GM23338 (cell line): ENCODE measurements at regions not wholly inside any gene's neighbourhood (a gene's known extent, or its start where the extent isn't known, plus 50 kb on each side); places are given as distances from the start of the nearest gene placed in this dataset.

Experiments
- ATAC-seq: fragments of 200-7000 bp; cut with Tn5 transposase; 3 replicates; pipeline ENCODE4 v1.9.1; 2020
- DNase-seq: peaks from one replicate; pipeline ENCODE4 v3.0.0-alpha.2; 2015; ENCODE audit warnings: low spot score
- H2AFZ ChIP-seq: fragments of 200-600 bp; sonication (generic); 2 replicates; pipeline ENCODE4 v1.8.0; 2016; ENCODE audit warnings: antibody characterized with exemption, mild to moderate bottlenecking, moderate library complexity
- H3F3A ChIP-seq: fragments of 200-600 bp; sonication (generic); replicated peaks from 2 replicates; pipeline ENCODE4 v1.8.0; 2017; ENCODE audit warnings: antibody characterized with exemption, mixed run types, low read depth
- H3K27ac ChIP-seq: fragments of 200-600 bp; sonication (generic); 2 replicates; pipeline ENCODE4 v1.6.1; 2016; ENCODE audit warnings: low read depth
- H3K27me3 ChIP-seq: fragments of 200-600 bp; sonication (generic); 2 replicates; pipeline ENCODE4 v1.8.0; 2016; ENCODE audit warnings: mild to moderate bottlenecking, mixed run types, moderate library complexity; ENCODE audit not compliant: insufficient read depth
- H3K36me3 ChIP-seq: fragments of 200-600 bp; sonication (generic); 2 replicates; pipeline ENCODE4 v1.8.0; 2016; ENCODE audit warnings: mild to moderate bottlenecking; ENCODE audit not compliant: insufficient read depth
- H3K4me1 ChIP-seq: fragments of 200-600 bp; sonication (generic); 2 replicates; pipeline ENCODE4 v1.8.0; 2016; ENCODE audit warnings: mild to moderate bottlenecking, moderate library complexity; ENCODE audit not compliant: insufficient read depth
- H3K4me2 ChIP-seq: fragments of 200-600 bp; sonication (generic); 2 replicates; pipeline ENCODE4 v1.7.1; 2017; ENCODE audit warnings: mixed run types
- H3K4me3 ChIP-seq: fragments of 200-600 bp; sonication (generic); 2 replicates; pipeline ENCODE4 v1.6.1; 2016; ENCODE audit warnings: mixed run types
- H3K79me2 ChIP-seq: fragments of 200-600 bp; sonication (generic); replicated peaks from 2 replicates; pipeline ENCODE4 v1.8.0; 2017; ENCODE audit warnings: mild to moderate bottlenecking; ENCODE audit not compliant: insufficient read depth
- H3K9me2 ChIP-seq: fragments of 200-600 bp; sonication (generic); 2 replicates; pipeline ENCODE4 v1.8.0; 2017; ENCODE audit not compliant: insufficient read depth
- H4K20me1 ChIP-seq: fragments of 200-600 bp; sonication (generic); replicated peaks from 2 replicates; pipeline ENCODE4 v1.8.0; 2017; ENCODE audit warnings: mild to moderate bottlenecking; ENCODE audit not compliant: insufficient read depth
- H3K27ac Mint-ChIP-seq: 2 replicates; pipeline ENCODE4 v1.8.0; 2020; ENCODE audit warnings: inconsistent platforms, mild to moderate bottlenecking, moderate library complexity, mixed read lengths
- H3K27me3 Mint-ChIP-seq: 3 replicates; pipeline ENCODE4 v1.8.0; 2022; ENCODE audit warnings: low read depth, mild to moderate bottlenecking, moderate library complexity, mixed read lengths, inconsistent platforms; ENCODE audit not compliant: insufficient read depth, poor library complexity
- H3K36me3 Mint-ChIP-seq: 3 replicates; pipeline ENCODE4 v1.8.0; 2021; ENCODE audit warnings: low read depth, mild to moderate bottlenecking, inconsistent platforms, moderate library complexity, mixed read lengths
- H3K4me1 Mint-ChIP-seq: 3 replicates; pipeline ENCODE4 v1.8.0; 2020; ENCODE audit warnings: mild to moderate bottlenecking, inconsistent platforms, mixed read lengths
- H3K4me3 Mint-ChIP-seq: 3 replicates; pipeline ENCODE4 v1.8.0; 2021; ENCODE audit warnings: moderate library complexity, mild to moderate bottlenecking, inconsistent platforms, mixed read lengths
- H3K9me3 Mint-ChIP-seq: 3 replicates; pipeline ENCODE4 v1.8.0; 2020; ENCODE audit warnings: moderate library complexity, mild to moderate bottlenecking, inconsistent platforms, mixed read lengths
- CREB1 ChIP-seq: fragments of 250-450 bp; sonication (Bioruptor Pico); IDR thresholded peaks from 2 replicates; pipeline ENCODE4 v1.5.0; 2020; ENCODE audit warnings: low read depth, mild to moderate bottlenecking, moderate library complexity
- EZH2 ChIP-seq: fragments of 200-600 bp; sonication (generic); IDR thresholded peaks from one replicate; pipeline ENCODE4 v1.8.0; 2017; ENCODE audit warnings: antibody characterized with exemption, mild to moderate bottlenecking, low read depth; ENCODE audit not compliant: unreplicated experiment
- EZH2phosphoT487 ChIP-seq: fragments of 200-600 bp; sonication (generic); IDR thresholded peaks from one replicate; pipeline ENCODE4 v1.8.1; 2018; ENCODE audit warnings: antibody characterized with exemption; ENCODE audit not compliant: unreplicated experiment
- JUNB ChIP-seq: IDR thresholded peaks from one replicate; pipeline ENCODE4 v1.6.1; 2016; ENCODE audit warnings: antibody characterized with exemption; ENCODE audit not compliant: unreplicated experiment
- NANOG ChIP-seq: IDR thresholded peaks from 2 replicates; pipeline ENCODE4 v1.6.1; 2016; ENCODE audit warnings: antibody characterized with exemption, borderline replicate concordance
- POLR2AphosphoS5 ChIP-seq: IDR thresholded peaks from 2 replicates; pipeline ENCODE4 v1.6.1; 2016; ENCODE audit warnings: antibody characterized with exemption, low read depth
- REST ChIP-seq: IDR thresholded peaks from one replicate; pipeline ENCODE4 v1.6.1; 2018; ENCODE audit warnings: antibody characterized with exemption; ENCODE audit not compliant: unreplicated experiment
- STAT1 ChIP-seq: IDR thresholded peaks from one replicate; pipeline ENCODE4 v1.6.1; 2016; ENCODE audit warnings: antibody characterized with exemption; ENCODE audit not compliant: unreplicated experiment
- ZNF114 ChIP-seq: fragments of 250-450 bp; sonication (Bioruptor Pico); IDR thresholded peaks from 2 replicates; pipeline ENCODE4 v1.5.0; 2020; ENCODE audit warnings: mild to moderate bottlenecking, moderate library complexity
- ZNF331 ChIP-seq: fragments of 250-450 bp; sonication (Bioruptor Pico); IDR thresholded peaks from 2 replicates; pipeline ENCODE4 v1.5.0; 2020; ENCODE audit warnings: low read depth, mild to moderate bottlenecking, moderate library complexity
- TF ChIP-seq, protein P1 (sequence below), 2 experiments: fragments of 200-600 bp in 1 of 2; sonication (generic) in 1 of 2; conservative IDR thresholded peaks; 2 replicates each; pipeline versions ENCODE4 v1.5.1 to v1.6.1; 2016 to 2017; ENCODE audit warnings: antibody characterized with exemption in 2 of 2, low read depth in 2 of 2, mild to moderate bottlenecking in 2 of 2, moderate library complexity in 1 of 2
- TF ChIP-seq, protein P2 (sequence below): fragments of 250-450 bp; sonication (Bioruptor Pico); IDR thresholded peaks from 2 replicates; pipeline ENCODE4 v1.5.0; 2020; ENCODE audit warnings: mild to moderate bottlenecking, moderate library complexity
- TF ChIP-seq, protein P3 (sequence below): IDR thresholded peaks from 2 replicates; pipeline ENCODE4 v1.6.1; 2016; ENCODE audit warnings: antibody characterized with exemption

- Histone ChIP-seq H3F3A (no peaks in the 10 kb centered on the region), H3K27me3 (no peaks in the 10 kb centered on the region), H2AFZ (no peak overlapping the region), H4K20me1 (no peaks in the 10 kb centered on the region), H3K36me3 (no peaks in the 10 kb centered on the region), H3K4me1 (no peaks in the 10 kb centered on the region), H3K27ac (no peak overlapping the region), H3K4me2 (no peak overlapping the region), H3K9me2 (no peaks in the 10 kb centered on the region; the same call in 1 of the 2 replicates), H3K79me2 (no peaks in the 10 kb centered on the region), H3K4me3 (no peak overlapping the region)
- H3K36me3 Mint-ChIP-seq: no peaks in the 10 kb centered on the region; the same call in 2 of the 3 replicates
- no peak overlapping the region for H3K27ac Mint-ChIP-seq
- TF ChIP-seq NANOG (no peak), EZH2phosphoT487 (no peak), POLR2AphosphoS5 (no peak), ZNF114 (CRISPR knock-in tag) (no peak), JUNB (no peak), CREB1 (CRISPR knock-in tag) (no peak), ZNF331 (no peak), EZH2 (no peak), REST (no peak), STAT1 (no peak)
- TF ChIP-seq, protein P1, sequence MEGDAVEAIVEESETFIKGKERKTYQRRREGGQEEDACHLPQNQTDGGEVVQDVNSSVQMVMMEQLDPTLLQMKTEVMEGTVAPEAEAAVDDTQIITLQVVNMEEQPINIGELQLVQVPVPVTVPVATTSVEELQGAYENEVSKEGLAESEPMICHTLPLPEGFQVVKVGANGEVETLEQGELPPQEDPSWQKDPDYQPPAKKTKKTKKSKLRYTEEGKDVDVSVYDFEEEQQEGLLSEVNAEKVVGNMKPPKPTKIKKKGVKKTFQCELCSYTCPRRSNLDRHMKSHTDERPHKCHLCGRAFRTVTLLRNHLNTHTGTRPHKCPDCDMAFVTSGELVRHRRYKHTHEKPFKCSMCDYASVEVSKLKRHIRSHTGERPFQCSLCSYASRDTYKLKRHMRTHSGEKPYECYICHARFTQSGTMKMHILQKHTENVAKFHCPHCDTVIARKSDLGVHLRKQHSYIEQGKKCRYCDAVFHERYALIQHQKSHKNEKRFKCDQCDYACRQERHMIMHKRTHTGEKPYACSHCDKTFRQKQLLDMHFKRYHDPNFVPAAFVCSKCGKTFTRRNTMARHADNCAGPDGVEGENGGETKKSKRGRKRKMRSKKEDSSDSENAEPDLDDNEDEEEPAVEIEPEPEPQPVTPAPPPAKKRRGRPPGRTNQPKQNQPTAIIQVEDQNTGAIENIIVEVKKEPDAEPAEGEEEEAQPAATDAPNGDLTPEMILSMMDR (conservative IDR thresholded peaks at IDR 0.05; ENCODE audit: low read depth in 2 of 2): no peak
- TF ChIP-seq, protein P2, sequence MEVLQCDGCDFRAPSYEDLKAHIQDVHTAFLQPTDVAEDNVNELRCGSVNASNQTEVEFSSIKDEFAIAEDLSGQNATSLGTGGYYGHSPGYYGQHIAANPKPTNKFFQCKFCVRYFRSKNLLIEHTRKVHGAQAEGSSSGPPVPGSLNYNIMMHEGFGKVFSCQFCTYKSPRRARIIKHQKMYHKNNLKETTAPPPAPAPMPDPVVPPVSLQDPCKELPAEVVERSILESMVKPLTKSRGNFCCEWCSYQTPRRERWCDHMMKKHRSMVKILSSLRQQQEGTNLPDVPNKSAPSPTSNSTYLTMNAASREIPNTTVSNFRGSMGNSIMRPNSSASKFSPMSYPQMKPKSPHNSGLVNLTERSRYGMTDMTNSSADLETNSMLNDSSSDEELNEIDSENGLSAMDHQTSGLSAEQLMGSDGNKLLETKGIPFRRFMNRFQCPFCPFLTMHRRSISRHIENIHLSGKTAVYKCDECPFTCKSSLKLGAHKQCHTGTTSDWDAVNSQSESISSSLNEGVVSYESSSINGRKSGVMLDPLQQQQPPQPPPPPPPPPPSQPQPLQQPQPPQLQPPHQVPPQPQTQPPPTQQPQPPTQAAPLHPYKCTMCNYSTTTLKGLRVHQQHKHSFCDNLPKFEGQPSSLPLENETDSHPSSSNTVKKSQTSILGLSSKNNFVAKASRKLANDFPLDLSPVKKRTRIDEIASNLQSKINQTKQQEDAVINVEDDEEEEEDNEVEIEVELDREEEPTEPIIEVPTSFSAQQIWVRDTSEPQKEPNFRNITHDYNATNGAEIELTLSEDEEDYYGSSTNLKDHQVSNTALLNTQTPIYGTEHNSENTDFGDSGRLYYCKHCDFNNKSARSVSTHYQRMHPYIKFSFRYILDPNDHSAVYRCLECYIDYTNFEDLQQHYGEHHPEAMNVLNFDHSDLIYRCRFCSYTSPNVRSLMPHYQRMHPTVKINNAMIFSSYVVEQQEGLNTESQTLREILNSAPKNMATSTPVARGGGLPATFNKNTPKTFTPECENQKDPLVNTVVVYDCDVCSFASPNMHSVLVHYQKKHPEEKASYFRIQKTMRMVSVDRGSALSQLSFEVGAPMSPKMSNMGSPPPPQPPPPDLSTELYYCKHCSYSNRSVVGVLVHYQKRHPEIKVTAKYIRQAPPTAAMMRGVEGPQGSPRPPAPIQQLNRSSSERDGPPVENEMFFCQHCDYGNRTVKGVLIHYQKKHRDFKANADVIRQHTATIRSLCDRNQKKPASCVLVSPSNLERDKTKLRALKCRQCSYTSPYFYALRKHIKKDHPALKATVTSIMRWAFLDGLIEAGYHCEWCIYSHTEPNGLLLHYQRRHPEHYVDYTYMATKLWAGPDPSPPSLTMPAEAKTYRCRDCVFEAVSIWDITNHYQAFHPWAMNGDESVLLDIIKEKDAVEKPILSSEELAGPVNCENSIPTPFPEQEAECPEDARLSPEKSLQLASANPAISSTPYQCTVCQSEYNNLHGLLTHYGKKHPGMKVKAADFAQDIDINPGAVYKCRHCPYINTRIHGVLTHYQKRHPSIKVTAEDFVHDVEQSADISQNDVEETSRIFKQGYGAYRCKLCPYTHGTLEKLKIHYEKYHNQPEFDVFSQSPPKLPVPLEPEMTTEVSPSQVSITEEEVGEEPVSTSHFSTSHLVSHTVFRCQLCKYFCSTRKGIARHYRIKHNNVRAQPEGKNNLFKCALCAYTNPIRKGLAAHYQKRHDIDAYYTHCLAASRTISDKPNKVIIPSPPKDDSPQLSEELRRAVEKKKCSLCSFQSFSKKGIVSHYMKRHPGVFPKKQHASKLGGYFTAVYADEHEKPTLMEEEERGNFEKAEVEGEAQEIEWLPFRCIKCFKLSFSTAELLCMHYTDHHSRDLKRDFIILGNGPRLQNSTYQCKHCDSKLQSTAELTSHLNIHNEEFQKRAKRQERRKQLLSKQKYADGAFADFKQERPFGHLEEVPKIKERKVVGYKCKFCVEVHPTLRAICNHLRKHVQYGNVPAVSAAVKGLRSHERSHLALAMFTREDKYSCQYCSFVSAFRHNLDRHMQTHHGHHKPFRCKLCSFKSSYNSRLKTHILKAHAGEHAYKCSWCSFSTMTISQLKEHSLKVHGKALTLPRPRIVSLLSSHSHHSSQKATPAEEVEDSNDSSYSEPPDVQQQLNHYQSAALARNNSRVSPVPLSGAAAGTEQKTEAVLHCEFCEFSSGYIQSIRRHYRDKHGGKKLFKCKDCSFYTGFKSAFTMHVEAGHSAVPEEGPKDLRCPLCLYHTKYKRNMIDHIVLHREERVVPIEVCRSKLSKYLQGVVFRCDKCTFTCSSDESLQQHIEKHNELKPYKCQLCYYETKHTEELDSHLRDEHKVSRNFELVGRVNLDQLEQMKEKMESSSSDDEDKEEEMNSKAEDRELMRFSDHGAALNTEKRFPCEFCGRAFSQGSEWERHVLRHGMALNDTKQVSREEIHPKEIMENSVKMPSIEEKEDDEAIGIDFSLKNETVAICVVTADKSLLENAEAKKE (CRISPR knock-in tag): no peak
- TF ChIP-seq, protein P3, sequence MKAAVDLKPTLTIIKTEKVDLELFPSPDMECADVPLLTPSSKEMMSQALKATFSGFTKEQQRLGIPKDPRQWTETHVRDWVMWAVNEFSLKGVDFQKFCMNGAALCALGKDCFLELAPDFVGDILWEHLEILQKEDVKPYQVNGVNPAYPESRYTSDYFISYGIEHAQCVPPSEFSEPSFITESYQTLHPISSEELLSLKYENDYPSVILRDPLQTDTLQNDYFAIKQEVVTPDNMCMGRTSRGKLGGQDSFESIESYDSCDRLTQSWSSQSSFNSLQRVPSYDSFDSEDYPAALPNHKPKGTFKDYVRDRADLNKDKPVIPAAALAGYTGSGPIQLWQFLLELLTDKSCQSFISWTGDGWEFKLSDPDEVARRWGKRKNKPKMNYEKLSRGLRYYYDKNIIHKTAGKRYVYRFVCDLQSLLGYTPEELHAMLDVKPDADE: no peak
- DNase-seq (no peak), ATAC-seq (no peak)
- H3K9me3 Mint-ChIP-seq: peaks cover 9% of the 10 kb centered on the region; the same call in 2 of the 3 replicates
- no peaks in the 10 kb centered on the region for H3K27me3 Mint-ChIP-seq
- no peaks in the 10 kb centered on the region for H3K4me1 Mint-ChIP-seq
- H3K4me3 Mint-ChIP-seq: no peak overlapping the region
These were observed 283.7 kb downstream of the CSNK1G3 start for GRCh38 chr5:123795688-123796087.
